SK-N-SH treated with all-trans-retinoic acid at 6 μM for 48 hours (cell line): ENCODE measurements at regions not wholly inside any gene's neighbourhood (a gene's known extent, or its start where the extent isn't known, plus 50 kb on each side); places are given as distances from the start of the nearest gene placed in this dataset.

Source experiments
- ARNTL ChIP-seq: fragments of 450-650 bp; formaldehyde crosslinking; IDR thresholded peaks from 2 replicates; pipeline ENCODE4 v1.5.0; 2020; ENCODE audit warnings: low read depth, mild to moderate bottlenecking, moderate library complexity, borderline replicate concordance
- ESRRG ChIP-seq: fragments of 250-450 bp; sonication (Bioruptor Pico); IDR thresholded peaks from 2 replicates; pipeline ENCODE4 v1.6.1; 2021; ENCODE audit warnings: mild to moderate bottlenecking
- PPARA ChIP-seq: fragments of 250-450 bp; sonication (Bioruptor Pico); IDR thresholded peaks from 2 replicates; pipeline ENCODE4 v1.5.0; 2020; ENCODE audit warnings: mild to moderate bottlenecking, borderline replicate concordance
- RARB ChIP-seq: fragments of 250-450 bp; sonication (Bioruptor Pico); IDR thresholded peaks from 2 replicates; pipeline ENCODE4 v1.8.0; 2021; ENCODE audit warnings: mild to moderate bottlenecking, moderate library complexity
- ZC3H10 ChIP-seq: fragments of 250-450 bp; sonication (Bioruptor Pico); IDR thresholded peaks from 2 replicates; pipeline ENCODE4 v1.5.1; 2021; ENCODE audit warnings: mild to moderate bottlenecking, moderate library complexity
- ZFP3 ChIP-seq: fragments of 250-450 bp; sonication (Bioruptor Pico); IDR thresholded peaks from 2 replicates; pipeline ENCODE4 v1.5.0; 2020; ENCODE audit warnings: mild to moderate bottlenecking, moderate library complexity
- ZNF70 ChIP-seq: fragments of 450-650 bp; formaldehyde crosslinking; IDR thresholded peaks from 2 replicates; pipeline ENCODE4 v1.5.0; 2020; ENCODE audit warnings: mild to moderate bottlenecking, moderate library complexity
- TF ChIP-seq, protein P1 (sequence below): fragments of 250-450 bp; sonication (Bioruptor Pico); IDR thresholded peaks from 2 replicates; pipeline ENCODE4 v1.8.0; 2020; ENCODE audit warnings: mild to moderate bottlenecking, moderate library complexity, borderline replicate concordance

- TF ChIP-seq RARB (CRISPR knock-in tag): no peak
- TF ChIP-seq ZFP3 (CRISPR knock-in tag): no peak
- TF ChIP-seq ZNF70 (CRISPR knock-in tag): no peak
- TF ChIP-seq, protein P1, sequence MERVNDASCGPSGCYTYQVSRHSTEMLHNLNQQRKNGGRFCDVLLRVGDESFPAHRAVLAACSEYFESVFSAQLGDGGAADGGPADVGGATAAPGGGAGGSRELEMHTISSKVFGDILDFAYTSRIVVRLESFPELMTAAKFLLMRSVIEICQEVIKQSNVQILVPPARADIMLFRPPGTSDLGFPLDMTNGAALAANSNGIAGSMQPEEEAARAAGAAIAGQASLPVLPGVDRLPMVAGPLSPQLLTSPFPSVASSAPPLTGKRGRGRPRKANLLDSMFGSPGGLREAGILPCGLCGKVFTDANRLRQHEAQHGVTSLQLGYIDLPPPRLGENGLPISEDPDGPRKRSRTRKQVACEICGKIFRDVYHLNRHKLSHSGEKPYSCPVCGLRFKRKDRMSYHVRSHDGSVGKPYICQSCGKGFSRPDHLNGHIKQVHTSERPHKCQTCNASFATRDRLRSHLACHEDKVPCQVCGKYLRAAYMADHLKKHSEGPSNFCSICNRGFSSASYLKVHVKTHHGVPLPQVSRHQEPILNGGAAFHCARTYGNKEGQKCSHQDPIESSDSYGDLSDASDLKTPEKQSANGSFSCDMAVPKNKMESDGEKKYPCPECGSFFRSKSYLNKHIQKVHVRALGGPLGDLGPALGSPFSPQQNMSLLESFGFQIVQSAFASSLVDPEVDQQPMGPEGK (CRISPR knock-in tag): no peak
- TF ChIP-seq ZC3H10 (CRISPR knock-in tag): no peak
- TF ChIP-seq PPARA (CRISPR knock-in tag): no peak
- no peak for TF ChIP-seq ARNTL
- no peak for TF ChIP-seq ESRRG (CRISPR knock-in tag)
Observed at GRCh38 chr4:181958446-181958845, 284.8 kb upstream of the TENM3 start.
